Psoas muscle (tissue), 7 donors: ENCODE measurements at regions not wholly inside any gene's neighbourhood (a gene's known extent, or its start where the extent isn't known, plus 50 kb on each side); places are given as distances from the start of the nearest gene placed in this dataset.

Experiments
- ATAC-seq, 4 donors: fragments of 200-7000 bp; cut with Tn5 transposase; one replicate each; pipeline ENCODE4 v1.9.1; 2020; ENCODE audit warnings: moderate library complexity in 3 of 4, mild to moderate bottlenecking in 2 of 4
- DNase-seq, 2 donors: peaks; one replicate each; pipeline ENCODE4 v3.0.0-alpha.2; 2020
- H3K27ac ChIP-seq: fragments of 200-600 bp; one replicate; pipeline ENCODE4 v1.8.0; 2022
- H3K27me3 ChIP-seq, 3 donors: fragments of 200-600 bp in 1 of 3; one replicate each; pipeline versions ENCODE4 v1.6.1 to v1.8.0; 2013 to 2022; ENCODE audit warnings: low read length in 2 of 3, mild to moderate bottlenecking in 2 of 3, moderate library complexity in 1 of 3; ENCODE audit not compliant: insufficient read depth in 3 of 3
- H3K36me3 ChIP-seq, 2 donors: fragments of 200-600 bp in 1 of 2; one replicate each; pipeline versions ENCODE4 v1.6.1 to v1.8.0; 2013 to 2022; ENCODE audit warnings: low read depth in 1 of 2, mild to moderate bottlenecking in 1 of 2, moderate library complexity in 1 of 2; ENCODE audit not compliant: insufficient read depth in 1 of 2
- H3K4me1 ChIP-seq: fragments of 200-600 bp; one replicate; pipeline ENCODE4 v1.8.0; 2022
- H3K4me3 ChIP-seq: fragments of 200-600 bp; one replicate; pipeline ENCODE4 v1.8.0; 2022; ENCODE audit warnings: mild to moderate bottlenecking
- H3K9me3 ChIP-seq: fragments of 200-600 bp; one replicate; pipeline ENCODE4 v1.8.0; 2022
- CTCF ChIP-seq: fragments of 200-600 bp; IDR thresholded peaks from one replicate; pipeline ENCODE4 v1.8.0; 2022; ENCODE audit warnings: antibody characterized with exemption
- WGBS, 3 donors: extraction: QIAGEN DNeasy Blood & Tissue Kit; methylation state at CpG; one replicate each; pipeline versions ENCODE4 v1.1.6 to v1.1.7; 2013; 5-methylcytosine and 5-hydroxymethylcytosine counted together
- intact Hi-C, 2 donors: fragments of 100-400 bp; cut with DNase I; formaldehyde crosslinking; loops; one replicate each; pipeline versions ENCODE4 v1.11.0 to v1.14.2; 2022
- donor health status: healthy with polysubstance abuse.
- donor health status: DM: no; HTN: no; CAD: no; lungs with moderate emphysema.
- donor health status: Bipolar disorder and iron deficiency.
- donor health status: healthy.
- donor health status: DM: yes; HTN: yes; CAD: no.
- donor health status: DM: no; HTN: no; CAD: no.
- donor health status: DM: yes; HTN: yes; CAD: no.

- H3K27me3 ChIP-seq: no peaks in the 10 kb centered on the region
- H3K36me3 ChIP-seq: no peaks in the 10 kb centered on the region
- no peak overlapping the region for H3K27ac ChIP-seq
- no peak overlapping the region for H3K4me3 ChIP-seq
- intact Hi-C loops: no loop called here
- 78 to 83% (median 79%) methylated on average over 3 of the region's 3 CpGs for WGBS, 3 donors
- H3K9me3 ChIP-seq: no peaks in the 10 kb centered on the region
- H3K4me1 ChIP-seq: no peaks in the 10 kb centered on the region
- DNase-seq (no peak), ATAC-seq (no peak)
- TF ChIP-seq CTCF: no peak
Measured at GRCh38 chr4:180141734-180142133, 2101.5 kb upstream of the TENM3 start.

GRCh38 chr4:180148737-180149136, 2094.5 kb upstream of the TENM3 start:
- no peak for ATAC-seq
- no peak for DNase-seq
- intact Hi-C loops: no loop called here
- no peaks in the 10 kb centered on the region for H3K27me3 ChIP-seq
- no peak overlapping the region for H3K27ac ChIP-seq
- no peaks in the 10 kb centered on the region for H3K9me3 ChIP-seq
- no peak overlapping the region for H3K4me3 ChIP-seq
- H3K36me3 ChIP-seq: no peaks in the 10 kb centered on the region
- 53 to 55% (median 54%) methylated on average over 2 of the region's 2 CpGs for WGBS, 3 donors
- no peaks in the 10 kb centered on the region for H3K4me1 ChIP-seq
- no peak for TF ChIP-seq CTCF

GRCh38 chr4:180150818-180151217, 2092.4 kb upstream of the TENM3 start:
- ATAC-seq (no peak), DNase-seq (no peak)
- H3K4me1 ChIP-seq: no peaks in the 10 kb centered on the region
- H3K27ac ChIP-seq: no peak overlapping the region
- no peak overlapping the region for H3K4me3 ChIP-seq
- no peaks in the 10 kb centered on the region for H3K9me3 ChIP-seq
- H3K36me3 ChIP-seq: no peaks in the 10 kb centered on the region
- intact Hi-C loops: no loop called here
- no peaks in the 10 kb centered on the region for H3K27me3 ChIP-seq
- WGBS, 3 donors: 30 to 35% (median 31%) methylated on average over 3 of the region's 3 CpGs
- TF ChIP-seq CTCF: peak; percentile 16

GRCh38 chr4:180152831-180153230, 2090.4 kb upstream of the TENM3 start:
- ATAC-seq (no peak), DNase-seq (no peak)
- no peaks in the 10 kb centered on the region for H3K4me1 ChIP-seq
- H3K9me3 ChIP-seq: no peaks in the 10 kb centered on the region
- intact Hi-C loops: no loop called here
- no peak overlapping the region for H3K4me3 ChIP-seq
- WGBS, 3 donors: 88 to 92% (median 90%) methylated on average over 3 of the region's 3 CpGs
- no peaks in the 10 kb centered on the region for H3K27me3 ChIP-seq
- no peak overlapping the region for H3K27ac ChIP-seq
- no peak for TF ChIP-seq CTCF
- no peaks in the 10 kb centered on the region for H3K36me3 ChIP-seq

- Histone ChIP-seq H3K9me3 (no peaks in the 10 kb centered on the region), H3K4me3 (no peak overlapping the region), H3K36me3 (no peaks in the 10 kb centered on the region), H3K27ac (no peak overlapping the region), H3K27me3 (no peaks in the 10 kb centered on the region), H3K4me1 (no peaks in the 10 kb centered on the region)
- intact Hi-C loops: no loop called here
- DNase-seq: no peak
- 74 to 87% (median 85%) methylated on average over 5 of the region's 5 CpGs for WGBS, 3 donors
- TF ChIP-seq CTCF: no peak
- no peak for ATAC-seq
Measured at GRCh38 chr4:180153587-180153986, 2089.6 kb upstream of the TENM3 start.
